Inflammatory macrophage treated with lipopolysaccharide for 1 hour (primary cell): ENCODE measurements at regions not wholly inside any gene's neighbourhood (a gene's known extent, or its start where the extent isn't known, plus 50 kb on each side); places are given as distances from the start of the nearest gene placed in this dataset.
"Not testable (repeated sequence)": the region's sequence is repeated elsewhere in the genome, so short reads cannot be mapped to it uniquely, and the experiment has no call there.

Source experiments
- DNase-seq, 2 donors: peaks; one replicate each; pipeline ENCODE4 v3.0.0-alpha.2; 2020 to 2022

GRCh38 chr2:61774351-61774750 is 79.5 kb downstream of the FAM161A start:
- DNase-seq = peak; percentile 59 to 73

- no peak for DNase-seq
These were observed 81.7 kb downstream of the FAM161A start for GRCh38 chr2:61771904-61772845.

- no peak for DNase-seq
These were observed 83.1 kb downstream of the FAM161A start for GRCh38 chr2:61770746-61771145.

- no peak for DNase-seq
These were observed 83.6 kb downstream of the FAM161A start for GRCh38 chr2:61770298-61770697.

- DNase-seq = no peak
These were observed 84.7 kb downstream of the FAM161A start for GRCh38 chr2:61769093-61769675.

- DNase-seq = peak; percentile 98 to 99
These were observed 89.6 kb downstream of the FAM161A start for GRCh38 chr2:61764035-61764800.

- peak; percentile 66 to 82 for DNase-seq
These were observed 90.2 kb downstream of the FAM161A start for GRCh38 chr2:61763605-61764034.

GRCh38 chr2:61762292-61762691 is 91.6 kb downstream of the FAM161A start:
- no peak for DNase-seq

GRCh38 chr2:61759718-61760117 is 94.1 kb downstream of the FAM161A start:
- DNase-seq = peak; percentile 51 to 59

- peak; percentile 51 to 72 for DNase-seq
These were observed 94.9 kb downstream of the FAM161A start for GRCh38 chr2:61759005-61759404.

GRCh38 chr2:61758159-61758558 is 95.7 kb downstream of the FAM161A start:
- DNase-seq = no peak

- no peak for DNase-seq
These were observed 100.3 kb downstream of the FAM161A start for GRCh38 chr2:61753512-61753911.

GRCh38 chr2:61750624-61751023 is 103.2 kb downstream of the FAM161A start:
- DNase-seq = no peak

GRCh38 chr2:61742955-61743354 is 110.9 kb downstream of the FAM161A start:
- DNase-seq = no peak

GRCh38 chr2:61737841-61738240 is 116.0 kb downstream of the FAM161A start:
- DNase-seq = no peak

GRCh38 chr2:61736953-61737352 is 116.9 kb downstream of the FAM161A start:
- DNase-seq = no peak

GRCh38 chr2:61733563-61733962 is 120.3 kb downstream of the FAM161A start:
- peak; percentile 14 to 44 for DNase-seq

GRCh38 chr2:61732787-61733186 is 121.1 kb downstream of the FAM161A start:
- no peak for DNase-seq

GRCh38 chr2:61727746-61728145 is 126.1 kb downstream of the FAM161A start:
- DNase-seq = peak; percentile 32 to 56

- no peak for DNase-seq
These were observed 127.2 kb downstream of the FAM161A start for GRCh38 chr2:61726456-61727209.

GRCh38 chr2:61723364-61723763 is 130.5 kb downstream of the FAM161A start:
- not testable (repeated sequence) for DNase-seq

- no peak for DNase-seq
These were observed 131.1 kb downstream of the FAM161A start for GRCh38 chr2:61722800-61723199.

- no peak for DNase-seq
These were observed 131.5 kb downstream of the FAM161A start for GRCh38 chr2:61722318-61722717.
